ENCODE measurements at regions not wholly inside any gene's neighbourhood (a gene's known extent, or its start where the extent isn't known, plus 50 kb on each side); places are given as distances from the start of the nearest gene placed in this dataset.

DNA sequence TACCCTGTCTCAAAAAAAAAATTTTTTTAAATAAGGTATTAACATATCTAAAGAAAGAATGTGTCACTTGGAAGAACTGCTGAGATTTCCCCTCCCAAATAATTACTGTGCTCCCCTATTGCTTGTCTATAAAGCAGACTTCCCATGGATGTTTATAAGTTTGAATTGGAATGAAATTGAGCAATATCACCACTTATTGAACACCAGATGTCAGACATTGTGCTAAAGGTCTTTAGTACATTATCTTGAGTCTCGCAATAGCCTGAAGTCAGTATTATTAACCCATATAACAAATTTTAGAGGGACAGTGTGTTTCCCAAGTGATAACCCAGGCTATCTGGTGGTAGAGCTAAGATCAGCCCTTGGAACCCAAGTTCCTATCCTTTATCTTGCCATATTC, 69.0 kb upstream of the EPCAM start:
- no peak for TF ChIP-seq POLR2A (IDR thresholded peaks at IDR 0.05)
- TF ChIP-seq, protein P1, sequence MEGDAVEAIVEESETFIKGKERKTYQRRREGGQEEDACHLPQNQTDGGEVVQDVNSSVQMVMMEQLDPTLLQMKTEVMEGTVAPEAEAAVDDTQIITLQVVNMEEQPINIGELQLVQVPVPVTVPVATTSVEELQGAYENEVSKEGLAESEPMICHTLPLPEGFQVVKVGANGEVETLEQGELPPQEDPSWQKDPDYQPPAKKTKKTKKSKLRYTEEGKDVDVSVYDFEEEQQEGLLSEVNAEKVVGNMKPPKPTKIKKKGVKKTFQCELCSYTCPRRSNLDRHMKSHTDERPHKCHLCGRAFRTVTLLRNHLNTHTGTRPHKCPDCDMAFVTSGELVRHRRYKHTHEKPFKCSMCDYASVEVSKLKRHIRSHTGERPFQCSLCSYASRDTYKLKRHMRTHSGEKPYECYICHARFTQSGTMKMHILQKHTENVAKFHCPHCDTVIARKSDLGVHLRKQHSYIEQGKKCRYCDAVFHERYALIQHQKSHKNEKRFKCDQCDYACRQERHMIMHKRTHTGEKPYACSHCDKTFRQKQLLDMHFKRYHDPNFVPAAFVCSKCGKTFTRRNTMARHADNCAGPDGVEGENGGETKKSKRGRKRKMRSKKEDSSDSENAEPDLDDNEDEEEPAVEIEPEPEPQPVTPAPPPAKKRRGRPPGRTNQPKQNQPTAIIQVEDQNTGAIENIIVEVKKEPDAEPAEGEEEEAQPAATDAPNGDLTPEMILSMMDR (IDR thresholded peaks at IDR 0.05) = no peak
- TF ChIP-seq EP300 (IDR thresholded peaks at IDR 0.05) = no peak
